ENCODE measurements at regions not wholly inside any gene's neighbourhood (a gene's known extent, or its start where the extent isn't known, plus 50 kb on each side); places are given as distances from the start of the nearest gene placed in this dataset.

- no peak for DNase-seq
Observed at GRCh38 chr7:76149847-76150691, 51.6 kb upstream of the SRRM3 start.

Measured in NCI-H1417 treated with DMSO at 0.1 percent for 48 hours (cell line).